Ectodermal cell (in vitro differentiated cells): ENCODE measurements at regions not wholly inside any gene's neighbourhood (a gene's known extent, or its start where the extent isn't known, plus 50 kb on each side); places are given as distances from the start of the nearest gene placed in this dataset.

Experiments used
- H3K27ac ChIP-seq: 2 replicates; pipeline ENCODE4 v1.7.0; 2013; ENCODE audit warnings: mild to moderate bottlenecking, low read depth, low read length; ENCODE audit not compliant: insufficient read depth, poor library complexity, severe bottlenecking
- H3K27me3 ChIP-seq: 2 replicates; pipeline ENCODE4 v1.7.0; 2013; ENCODE audit warnings: mild to moderate bottlenecking, low read length; ENCODE audit not compliant: insufficient read depth, control insufficient read depth, poor library complexity, severe bottlenecking
- H3K36me3 ChIP-seq: one replicate; pipeline ENCODE4 v1.7.0; 2013; ENCODE audit warnings: low read length; ENCODE audit not compliant: control insufficient read depth, insufficient read depth
- H3K4me1 ChIP-seq: one replicate; pipeline ENCODE4 v1.7.0; 2013; ENCODE audit warnings: low read length; ENCODE audit not compliant: control insufficient read depth, insufficient read depth
- H3K4me3 ChIP-seq: 2 replicates; pipeline ENCODE4 v1.7.0; 2013; ENCODE audit warnings: low read depth, low read length, control low read depth; ENCODE audit not compliant: insufficient read depth
- H3K9me3 ChIP-seq: 2 replicates; pipeline ENCODE4 v1.7.0; 2013; ENCODE audit warnings: mild to moderate bottlenecking, low read length, moderate library complexity; ENCODE audit not compliant: control insufficient read depth
- WGBS, 2 experiments: methylation state at CpG; one replicate each; pipeline ENCODE4 v1.1.7; 2013; ENCODE audit warnings: missing lambda C conversion rate in 2 of 2; 5-methylcytosine and 5-hydroxymethylcytosine counted together

DNA sequence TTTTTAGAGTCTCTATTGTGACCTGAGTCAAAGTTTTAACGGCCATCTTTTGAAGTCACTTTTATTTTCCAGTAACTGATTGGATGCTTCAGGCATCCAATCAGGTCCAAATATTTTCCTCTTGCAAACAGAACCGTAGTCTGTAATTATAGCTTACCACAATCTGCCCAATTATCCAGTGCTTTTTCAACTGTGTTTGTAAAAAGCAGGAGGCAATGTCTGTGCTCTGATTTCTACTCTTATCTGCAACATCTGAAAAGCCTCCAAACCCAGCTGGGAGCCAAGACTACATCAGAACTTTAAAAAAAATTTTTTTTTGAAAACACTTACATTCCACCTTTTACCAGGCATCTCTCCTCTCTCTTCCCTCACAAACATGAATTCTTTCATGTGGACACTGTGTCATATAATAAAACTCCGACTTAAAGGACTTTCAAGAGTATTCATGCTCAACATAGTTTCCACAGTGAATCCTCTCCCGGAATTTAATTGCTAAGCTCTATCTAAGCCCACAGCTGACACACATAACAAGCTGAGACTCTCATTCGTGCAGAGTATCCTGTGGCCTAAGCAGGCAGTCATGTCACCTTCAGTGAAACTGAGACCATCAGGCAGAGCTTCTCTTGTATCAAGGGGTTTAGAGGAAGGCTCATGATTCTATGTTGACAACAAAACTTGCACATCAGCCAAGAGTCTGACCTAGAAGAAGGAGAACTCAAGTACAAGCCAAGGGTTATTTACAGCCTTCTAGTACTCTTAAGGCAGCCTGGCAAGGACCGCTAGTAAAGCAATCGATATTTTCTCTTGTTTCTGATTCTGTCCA is 272.7 kb downstream of the TLE1 start:
- no peaks in the 10 kb centered on the region for H3K4me1 ChIP-seq
- WGBS, 2 experiments = 92 to 94% methylated on average over 7 of the region's 7 CpGs
- no peaks in the 10 kb centered on the region for H3K36me3 ChIP-seq
- H3K9me3 ChIP-seq = no peaks in the 10 kb centered on the region
- H3K4me3 ChIP-seq = no peak overlapping the region
- no peak overlapping the region for H3K27ac ChIP-seq
- no peaks in the 10 kb centered on the region for H3K27me3 ChIP-seq

GRCh38 chr9:81414836-81415235 is 274.5 kb downstream of the TLE1 start:
- no peak overlapping the region for H3K4me3 ChIP-seq
- H3K36me3 ChIP-seq = no peaks in the 10 kb centered on the region
- no CpG with 5 or more reads among the region's 1 CpG for WGBS, 2 experiments
- no peaks in the 10 kb centered on the region for H3K27me3 ChIP-seq
- H3K9me3 ChIP-seq = no peaks in the 10 kb centered on the region
- no peak overlapping the region for H3K27ac ChIP-seq
- no peaks in the 10 kb centered on the region for H3K4me1 ChIP-seq

GRCh38 chr9:81411961-81412360 is 277.4 kb downstream of the TLE1 start:
- H3K4me1 ChIP-seq = no peaks in the 10 kb centered on the region
- no peaks in the 10 kb centered on the region for H3K36me3 ChIP-seq
- H3K4me3 ChIP-seq = no peak overlapping the region
- WGBS, 2 experiments = 97 to 100% methylated on average over 1 of the region's 1 CpG
- no peaks in the 10 kb centered on the region for H3K27me3 ChIP-seq
- H3K9me3 ChIP-seq = no peaks in the 10 kb centered on the region
- H3K27ac ChIP-seq = no peak overlapping the region

GRCh38 chr9:81410201-81410600 is 279.1 kb downstream of the TLE1 start:
- H3K36me3 ChIP-seq = no peaks in the 10 kb centered on the region
- no peak overlapping the region for H3K4me3 ChIP-seq
- no peaks in the 10 kb centered on the region for H3K9me3 ChIP-seq
- no peak overlapping the region for H3K27ac ChIP-seq
- no peaks in the 10 kb centered on the region for H3K27me3 ChIP-seq
- 89 to 90% methylated on average over 4 of the region's 4 CpGs for WGBS, 2 experiments
- H3K4me1 ChIP-seq = no peaks in the 10 kb centered on the region

GRCh38 chr9:81408951-81409350 is 280.4 kb downstream of the TLE1 start:
- no peaks in the 10 kb centered on the region for H3K4me1 ChIP-seq
- H3K36me3 ChIP-seq = no peaks in the 10 kb centered on the region
- no peaks in the 10 kb centered on the region for H3K9me3 ChIP-seq
- no peaks in the 10 kb centered on the region for H3K27me3 ChIP-seq
- no peak overlapping the region for H3K4me3 ChIP-seq
- no peak overlapping the region for H3K27ac ChIP-seq

DNA sequence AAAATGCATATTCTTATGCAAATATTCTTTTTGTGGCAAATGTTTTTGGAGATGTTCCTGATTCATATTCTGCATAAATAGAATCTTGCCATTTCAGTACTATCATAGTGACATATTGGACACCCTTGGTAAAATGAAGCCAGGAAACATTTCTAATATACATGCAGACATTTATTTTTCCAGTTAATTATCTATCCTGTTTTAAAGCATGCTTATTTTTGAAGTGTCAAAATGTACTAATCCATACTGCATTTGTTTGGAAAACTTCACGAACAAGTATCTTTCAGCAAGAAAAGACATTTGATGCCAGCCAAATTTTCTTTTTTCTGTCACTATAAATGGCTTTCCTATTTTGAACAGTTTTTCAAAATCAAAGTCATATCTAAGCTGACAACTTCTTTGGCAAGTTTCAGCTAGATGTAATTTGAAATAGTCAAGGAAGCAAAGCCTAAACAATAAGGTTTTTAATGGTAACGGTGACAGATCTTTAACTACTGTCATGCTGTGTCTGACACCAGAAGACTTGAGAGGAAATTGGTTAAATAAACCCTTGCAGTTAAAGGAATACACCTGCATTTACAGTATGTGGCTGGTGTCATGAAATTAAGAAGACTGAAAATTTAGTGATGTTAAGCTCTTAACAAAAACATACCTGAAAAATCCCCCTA is 284.3 kb downstream of the TLE1 start:
- Histone ChIP-seq H3K27me3 (no peaks in the 10 kb centered on the region), H3K9me3 (no peaks in the 10 kb centered on the region), H3K36me3 (no peaks in the 10 kb centered on the region), H3K27ac (no peak overlapping the region), H3K4me3 (no peak overlapping the region), H3K4me1 (no peaks in the 10 kb centered on the region)
- 79 to 80% methylated on average over 2 of the region's 2 CpGs for WGBS, 2 experiments

- H3K4me3 ChIP-seq = no peak overlapping the region
- H3K36me3 ChIP-seq = no peaks in the 10 kb centered on the region
- peaks cover 4% of the 10 kb centered on the region for H3K4me1 ChIP-seq
- H3K27ac ChIP-seq = no peak overlapping the region
- no peaks in the 10 kb centered on the region for H3K27me3 ChIP-seq
- WGBS, 2 experiments = 83 to 87% methylated on average over 8 to 9 of the region's 9 CpGs
- H3K9me3 ChIP-seq = no peaks in the 10 kb centered on the region
Measured at GRCh38 chr9:81397481-81398381, 291.6 kb downstream of the TLE1 start.

DNA sequence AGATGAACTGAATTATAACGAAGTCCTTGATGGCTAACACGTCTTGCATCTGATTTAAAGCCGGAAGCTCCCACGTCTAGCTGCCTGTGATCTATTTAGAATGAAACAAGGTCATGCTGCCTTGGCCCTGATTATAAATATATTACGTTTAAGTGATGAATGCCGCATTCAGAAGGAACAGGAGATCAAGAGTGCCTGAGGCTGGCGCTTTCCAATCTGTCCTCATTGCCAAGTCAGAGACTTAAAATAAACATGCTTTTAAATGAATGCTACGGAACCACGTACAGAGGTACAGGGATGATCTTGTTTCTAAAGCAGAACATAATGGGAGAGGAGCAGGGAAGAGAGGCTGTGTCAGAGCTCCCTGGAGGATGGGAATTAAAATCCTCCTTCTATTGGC is 292.8 kb downstream of the TLE1 start:
- Histone ChIP-seq H3K4me1 (peaks cover 4% of the 10 kb centered on the region), H3K27me3 (no peaks in the 10 kb centered on the region), H3K27ac (no peak overlapping the region), H3K9me3 (no peaks in the 10 kb centered on the region), H3K36me3 (no peaks in the 10 kb centered on the region), H3K4me3 (no peak overlapping the region)
- WGBS, 2 experiments = 84 to 86% methylated on average over 9 of the region's 9 CpGs

GRCh38 chr9:81395676-81396054 is 293.7 kb downstream of the TLE1 start:
- Histone ChIP-seq H3K4me3 (no peak overlapping the region), H3K36me3 (no peaks in the 10 kb centered on the region), H3K4me1 (peaks cover 4% of the 10 kb centered on the region), H3K27me3 (no peaks in the 10 kb centered on the region), H3K9me3 (no peaks in the 10 kb centered on the region), H3K27ac (no peak overlapping the region)
- WGBS, 2 experiments = 86 to 92% methylated on average over 4 of the region's 4 CpGs
